ENCODE measurements at regions not wholly inside any gene's neighbourhood (a gene's known extent, or its start where the extent isn't known, plus 50 kb on each side); places are given as distances from the start of the nearest gene placed in this dataset.
A peak's percentile ranks its signal among the peaks of the same experiment; 100 is the strongest.

DNA sequence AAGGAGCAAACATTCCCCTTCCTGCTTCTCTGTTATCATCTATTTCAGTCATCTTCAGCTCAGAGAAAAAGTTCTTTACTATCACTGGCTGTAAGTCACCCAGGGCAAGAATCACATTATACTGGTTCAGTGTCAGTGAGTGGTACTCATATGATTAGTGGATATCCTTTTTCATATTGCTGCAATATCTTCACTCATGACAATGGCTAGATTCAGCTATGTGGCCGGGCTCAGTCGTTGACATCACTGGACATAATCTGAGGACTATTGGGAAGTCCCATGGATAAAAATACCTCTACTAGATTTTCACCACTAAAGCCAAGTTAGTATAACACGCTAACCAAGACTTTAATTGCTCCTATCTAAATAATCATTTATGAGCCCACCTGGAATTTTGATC is 91.3 kb upstream of the UBE2E2 start:
- ATAC-seq: no peak

DNA sequence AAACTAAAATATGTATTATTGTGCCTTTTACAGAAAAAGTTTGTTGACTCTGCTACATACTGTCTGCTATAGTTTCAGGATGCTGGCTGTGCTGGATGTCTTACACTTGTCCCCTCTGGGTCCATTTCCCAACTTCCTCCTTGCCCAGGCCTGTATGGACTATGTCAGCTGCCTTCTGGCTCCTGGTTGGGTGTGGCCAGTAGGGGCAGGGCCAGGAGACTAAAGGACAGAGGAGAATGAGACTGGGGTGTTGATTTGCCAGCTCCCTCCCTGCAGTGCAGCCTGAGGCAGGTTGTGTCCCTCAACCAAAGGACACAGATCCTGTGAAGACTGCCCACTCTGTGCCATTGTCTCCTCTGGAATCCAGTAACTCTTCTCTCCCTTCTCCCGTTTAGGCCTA is 90.6 kb upstream of the UBE2E2 start:
- TF ChIP-seq ZC3H11A (IDR thresholded peaks at IDR 0.05) (no peak), KDM1A (IDR thresholded peaks at IDR 0.05; ENCODE audit: low read depth) (no peak), FOSB (CRISPR knock-in tag; IDR thresholded peaks at IDR 0.05) (no peak), E2F6 (IDR thresholded peaks at IDR 0.05; ENCODE audit: borderline replicate concordance, low read depth) (no peak), NFE2L2 (conservative IDR thresholded peaks at IDR 0.05; ENCODE audit: low read length) (no peak), HOXB13 (CRISPR knock-in tag; IDR thresholded peaks at IDR 0.05; ENCODE audit: low read depth) (no peak), EHF (CRISPR knock-in tag; IDR thresholded peaks at IDR 0.05) (no peak), HEYL (CRISPR knock-in tag; IDR thresholded peaks at IDR 0.05) (no peak), MAFK (IDR thresholded peaks at IDR 0.05; ENCODE audit: partially characterized antibody) (no peak), FOXS1 (CRISPR knock-in tag; IDR thresholded peaks at IDR 0.05) (no peak), JUN (IDR thresholded peaks at IDR 0.05) (no peak), ATOH8 (CRISPR knock-in tag; IDR thresholded peaks at IDR 0.05; ENCODE audit: low read depth) (no peak)
- TF ChIP-seq, protein P1, sequence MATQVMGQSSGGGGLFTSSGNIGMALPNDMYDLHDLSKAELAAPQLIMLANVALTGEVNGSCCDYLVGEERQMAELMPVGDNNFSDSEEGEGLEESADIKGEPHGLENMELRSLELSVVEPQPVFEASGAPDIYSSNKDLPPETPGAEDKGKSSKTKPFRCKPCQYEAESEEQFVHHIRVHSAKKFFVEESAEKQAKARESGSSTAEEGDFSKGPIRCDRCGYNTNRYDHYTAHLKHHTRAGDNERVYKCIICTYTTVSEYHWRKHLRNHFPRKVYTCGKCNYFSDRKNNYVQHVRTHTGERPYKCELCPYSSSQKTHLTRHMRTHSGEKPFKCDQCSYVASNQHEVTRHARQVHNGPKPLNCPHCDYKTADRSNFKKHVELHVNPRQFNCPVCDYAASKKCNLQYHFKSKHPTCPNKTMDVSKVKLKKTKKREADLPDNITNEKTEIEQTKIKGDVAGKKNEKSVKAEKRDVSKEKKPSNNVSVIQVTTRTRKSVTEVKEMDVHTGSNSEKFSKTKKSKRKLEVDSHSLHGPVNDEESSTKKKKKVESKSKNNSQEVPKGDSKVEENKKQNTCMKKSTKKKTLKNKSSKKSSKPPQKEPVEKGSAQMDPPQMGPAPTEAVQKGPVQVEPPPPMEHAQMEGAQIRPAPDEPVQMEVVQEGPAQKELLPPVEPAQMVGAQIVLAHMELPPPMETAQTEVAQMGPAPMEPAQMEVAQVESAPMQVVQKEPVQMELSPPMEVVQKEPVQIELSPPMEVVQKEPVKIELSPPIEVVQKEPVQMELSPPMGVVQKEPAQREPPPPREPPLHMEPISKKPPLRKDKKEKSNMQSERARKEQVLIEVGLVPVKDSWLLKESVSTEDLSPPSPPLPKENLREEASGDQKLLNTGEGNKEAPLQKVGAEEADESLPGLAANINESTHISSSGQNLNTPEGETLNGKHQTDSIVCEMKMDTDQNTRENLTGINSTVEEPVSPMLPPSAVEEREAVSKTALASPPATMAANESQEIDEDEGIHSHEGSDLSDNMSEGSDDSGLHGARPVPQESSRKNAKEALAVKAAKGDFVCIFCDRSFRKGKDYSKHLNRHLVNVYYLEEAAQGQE (IDR thresholded peaks at IDR 0.05): no peak
- ChIA-PET CTCF (no interaction called here), POLR2A (no interaction called here)
- DNase-seq (ENCODE audit: low read depth in 1 of 2, low spot score in 1 of 2) (no peak), ATAC-seq (peak; percentile 37 to 54; a peak in 2 of 6 replicates), FAIRE-seq (no peak)
- Histone ChIP-seq H3K4me2 (no peak overlapping the region), H3K4me3 (no peak overlapping the region), H3K9me3 (no peaks in the 10 kb centered on the region), H3K4me1 (peaks cover 23% of the 10 kb centered on the region; the same call in 2 of the 3 replicates), H3K27ac (no peak overlapping the region)
- 81% methylated on average over 1 of the region's 1 CpG for WGBS (ENCODE audit: missing lambda C conversion rate)

More for the DNA sequence above, 91.3 kb upstream of the UBE2E2 start:
- H3K4me3 ChIP-seq: no peak overlapping the region
- ChIA-PET CTCF (no interaction called here), POLR2A (no interaction called here)
- no peak for FAIRE-seq
- H3K9me3 ChIP-seq: no peaks in the 10 kb centered on the region
- no peak for TF ChIP-seq MAFK (IDR thresholded peaks at IDR 0.05; ENCODE audit: partially characterized antibody)
- TF ChIP-seq ZFP36 (IDR thresholded peaks at IDR 0.05; ENCODE audit: borderline replicate concordance, partially characterized antibody): no peak
- TF ChIP-seq CBX2 (IDR thresholded peaks at IDR 0.05; ENCODE audit: borderline replicate concordance, low read depth): no peak
- TF ChIP-seq RARB (CRISPR knock-in tag; IDR thresholded peaks at IDR 0.05): no peak
- no peak for TF ChIP-seq TFCP2L1 (CRISPR knock-in tag; IDR thresholded peaks at IDR 0.05)
- no peak for TF ChIP-seq BCL3 (IDR thresholded peaks at IDR 0.05)
- TF ChIP-seq POLR2AphosphoS2 (conservative IDR thresholded peaks at IDR 0.05; ENCODE audit: low read length): no peak
- no peak for TF ChIP-seq HDAC2 (IDR thresholded peaks at IDR 0.05)
- no peak for TF ChIP-seq EHMT2 (IDR thresholded peaks at IDR 0.05; ENCODE audit: low read depth)
- H3K4me1 ChIP-seq: peaks cover 23% of the 10 kb centered on the region; the same call in 2 of the 3 replicates
- 73% methylated on average over 3 of the region's 3 CpGs for WGBS (ENCODE audit: missing lambda C conversion rate)
- H3K27ac ChIP-seq: no peak overlapping the region
- H3K4me2 ChIP-seq: no peak overlapping the region
- no peak for DNase-seq (ENCODE audit: low read depth in 1 of 2, low spot score in 1 of 2)
